Stomach (tissue), 8 donors: ENCODE measurements at regions not wholly inside any gene's neighbourhood (a gene's known extent, or its start where the extent isn't known, plus 50 kb on each side); places are given as distances from the start of the nearest gene placed in this dataset.

ENCODE experiments used
- DNase-seq, 2 donors: peaks; one replicate each; pipeline versions ENCODE4 v3.0.0 to v3.0.0-alpha.2; 2013 to 2019
- H3K27ac ChIP-seq, 5 donors: fragments of 200-600 bp in 4 of 5; sonication (generic) in 4 of 5; one replicate each; pipeline ENCODE4 v1.5.1; 2013 to 2019; ENCODE audit warnings: mild to moderate bottlenecking in 1 of 5, moderate library complexity in 1 of 5
- H3K27me3 ChIP-seq, 3 donors: fragments of 200-600 bp; sonication (generic); one replicate each; pipeline ENCODE4 v1.5.1; 2017 to 2019; ENCODE audit warnings: mixed run types in 1 of 3
- H3K36me3 ChIP-seq, 4 donors: fragments of 200-600 bp; sonication (generic); 1 replicate in 3 of 4; 2 replicates in 1 of 4; pipeline ENCODE4 v1.5.1; 2016 to 2019
- H3K4me1 ChIP-seq, 4 donors: fragments of 200-600 bp; sonication (generic); one replicate each; pipeline ENCODE4 v1.5.1; 2016 to 2019
- H3K4me3 ChIP-seq, 4 donors: fragments of 200-600 bp; sonication (generic) in 3 of 4; one replicate each; pipeline ENCODE4 v1.5.1; 2016 to 2019; ENCODE audit warnings: mild to moderate bottlenecking in 1 of 4
- H3K9me3 ChIP-seq, 4 donors: fragments of 200-600 bp; sonication (generic); one replicate each; pipeline ENCODE4 v1.5.1; 2016 to 2019
- EP300 ChIP-seq: sonication (generic); formaldehyde crosslinking; IDR thresholded peaks from one replicate; pipeline ENCODE4 v1.6.1; 2017; ENCODE audit warnings: antibody characterized with exemption
- POLR2A ChIP-seq, 4 donors: fragments of 450-650 bp; IDR thresholded peaks; one replicate each; pipeline ENCODE4 v1.6.1; 2016; ENCODE audit warnings: antibody characterized with exemption in 4 of 4, control low read depth in 2 of 4, mild to moderate bottlenecking in 1 of 4, moderate library complexity in 1 of 4
- POLR2AphosphoS5 ChIP-seq, 3 donors: sonication (generic); formaldehyde crosslinking; IDR thresholded peaks; one replicate each; pipeline ENCODE4 v1.6.1; 2016; ENCODE audit warnings: antibody characterized with exemption in 3 of 3
- WGBS, 5 donors: extraction: QIAGEN DNeasy Blood & Tissue Kit in 3 of 5; methylation state at CpG; one replicate each; pipeline versions ENCODE4 v1.1.5 to v1.1.7; 2013 to 2018; 5-methylcytosine and 5-hydroxymethylcytosine counted together
- intact Hi-C: fragments of 100-400 bp; cut with DNase I; formaldehyde crosslinking; loops from one replicate; pipeline ENCODE4 v1.15.1; 2023; ENCODE audit warnings: low total_unique reads
- TF ChIP-seq, protein P1 (sequence below), 7 experiments: fragments of 450-650 bp in 4 of 7; fragments of 200-600 bp in 3 of 7; sonication (generic) in 3 of 7; IDR thresholded peaks; one replicate each; pipeline ENCODE4 v1.5.1; 2016 to 2019; ENCODE audit warnings: antibody characterized with exemption in 7 of 7, control low read depth in 2 of 7, mild to moderate bottlenecking in 1 of 7
- donor health status: healthy with polysubstance abuse.
- donor health status: Bipolar disorder and iron deficiency.
- donor health status: healthy.

- Histone ChIP-seq H3K27me3 (no peaks in the 10 kb centered on the region), H3K4me3 (no peak overlapping the region), H3K27ac (no peak overlapping the region), H3K4me1 (no peaks in the 10 kb centered on the region), H3K9me3 (no peaks in the 10 kb centered on the region), H3K36me3 (no peaks in the 10 kb centered on the region)
- 44 to 77% (median 64%) methylated on average over 1 of the region's 1 CpG for WGBS, 5 donors
- no peak for DNase-seq
- intact Hi-C loops, result no loop called here
- TF ChIP-seq POLR2AphosphoS5 (IDR thresholded peaks at IDR 0.05) (no peak), POLR2A (IDR thresholded peaks at IDR 0.05) (no peak), EP300 (no peak)
- TF ChIP-seq, protein P1, sequence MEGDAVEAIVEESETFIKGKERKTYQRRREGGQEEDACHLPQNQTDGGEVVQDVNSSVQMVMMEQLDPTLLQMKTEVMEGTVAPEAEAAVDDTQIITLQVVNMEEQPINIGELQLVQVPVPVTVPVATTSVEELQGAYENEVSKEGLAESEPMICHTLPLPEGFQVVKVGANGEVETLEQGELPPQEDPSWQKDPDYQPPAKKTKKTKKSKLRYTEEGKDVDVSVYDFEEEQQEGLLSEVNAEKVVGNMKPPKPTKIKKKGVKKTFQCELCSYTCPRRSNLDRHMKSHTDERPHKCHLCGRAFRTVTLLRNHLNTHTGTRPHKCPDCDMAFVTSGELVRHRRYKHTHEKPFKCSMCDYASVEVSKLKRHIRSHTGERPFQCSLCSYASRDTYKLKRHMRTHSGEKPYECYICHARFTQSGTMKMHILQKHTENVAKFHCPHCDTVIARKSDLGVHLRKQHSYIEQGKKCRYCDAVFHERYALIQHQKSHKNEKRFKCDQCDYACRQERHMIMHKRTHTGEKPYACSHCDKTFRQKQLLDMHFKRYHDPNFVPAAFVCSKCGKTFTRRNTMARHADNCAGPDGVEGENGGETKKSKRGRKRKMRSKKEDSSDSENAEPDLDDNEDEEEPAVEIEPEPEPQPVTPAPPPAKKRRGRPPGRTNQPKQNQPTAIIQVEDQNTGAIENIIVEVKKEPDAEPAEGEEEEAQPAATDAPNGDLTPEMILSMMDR (IDR thresholded peaks at IDR 0.05), result no peak
Measured at GRCh38 chr9:82621447-82621846, 441.5 kb downstream of the RASEF start.

GRCh38 chr9:82637368-82637767 is 425.6 kb downstream of the RASEF start:
- 87 to 97% (median 91%) methylated on average over 2 to 3 of the region's 3 CpGs for WGBS, 5 donors
- TF ChIP-seq POLR2AphosphoS5 (IDR thresholded peaks at IDR 0.05) (no peak), EP300 (no peak), POLR2A (IDR thresholded peaks at IDR 0.05) (no peak)
- TF ChIP-seq, protein P1 (IDR thresholded peaks at IDR 0.05), result no peak

DNA sequence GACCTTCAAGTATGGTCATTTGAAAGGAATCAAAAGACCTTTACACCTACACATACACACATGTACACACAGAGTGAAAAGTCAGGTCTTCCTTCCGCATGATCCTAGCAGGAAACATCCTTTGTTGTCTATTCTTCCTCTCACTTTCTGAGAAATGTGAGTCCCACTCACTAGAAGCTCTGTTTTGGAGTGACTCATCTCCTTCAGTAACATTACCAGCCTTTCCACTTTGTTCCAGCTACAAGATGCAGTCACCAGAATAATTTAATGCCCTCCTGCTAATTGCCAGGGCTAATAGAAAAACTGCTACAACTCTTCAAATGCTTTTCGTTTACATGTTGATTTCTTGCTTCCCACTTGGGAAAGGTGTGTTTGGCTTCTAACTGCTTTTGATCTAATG is 417.3 kb downstream of the RASEF start:
- no peak for DNase-seq
- Histone ChIP-seq H3K9me3 (peaks cover 0 to 4% (median 2%) of the 10 kb centered on the region in 4 donors), H3K4me1 (no peaks in the 10 kb centered on the region), H3K4me3 (no peak overlapping the region), H3K36me3 (no peaks in the 10 kb centered on the region), H3K27ac (no peak overlapping the region), H3K27me3 (no peaks in the 10 kb centered on the region)
- no peak for TF ChIP-seq EP300
- TF ChIP-seq POLR2A (IDR thresholded peaks at IDR 0.05), result no peak
- TF ChIP-seq, protein P1 (IDR thresholded peaks at IDR 0.05), result no peak
- TF ChIP-seq POLR2AphosphoS5 (IDR thresholded peaks at IDR 0.05), result no peak
- intact Hi-C loops, result no loop called here
- 71 to 82% (median 74%) methylated on average over 2 of the region's 2 CpGs for WGBS, 5 donors

More at GRCh38 chr9:82637368-82637767, 425.6 kb downstream of the RASEF start:
- no peak overlapping the region for H3K4me3 ChIP-seq
- intact Hi-C loops, result no loop called here
- no peaks in the 10 kb centered on the region for H3K4me1 ChIP-seq
- DNase-seq, result no peak
- H3K27me3 ChIP-seq, result no peaks in the 10 kb centered on the region
- peaks cover 0 to 20% (median 12%) of the 10 kb centered on the region in 4 donors for H3K9me3 ChIP-seq
- no peaks in the 10 kb centered on the region for H3K36me3 ChIP-seq
- H3K27ac ChIP-seq, result no peak overlapping the region

DNA sequence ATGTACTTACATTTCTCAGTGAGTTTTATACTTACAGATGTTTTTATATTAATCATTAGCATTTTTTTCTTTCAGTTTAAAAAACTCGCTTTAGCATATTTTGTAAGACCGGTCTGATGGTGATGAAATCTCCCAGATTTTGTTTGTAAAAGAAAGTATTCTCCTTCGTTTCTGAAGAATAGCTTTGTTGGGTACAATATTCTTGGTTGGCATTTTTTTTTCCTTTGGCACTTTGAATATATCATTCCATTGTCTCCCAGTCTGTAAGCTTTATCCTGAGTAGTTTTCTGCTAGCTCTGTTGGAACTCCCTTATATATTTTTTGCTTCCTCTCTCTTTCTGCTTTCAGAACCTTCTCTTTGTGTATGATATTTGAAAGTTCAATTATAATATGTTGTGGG is 412.6 kb downstream of the RASEF start:
- no peak overlapping the region for H3K27ac ChIP-seq
- H3K4me1 ChIP-seq, result no peaks in the 10 kb centered on the region
- no peaks in the 10 kb centered on the region for H3K36me3 ChIP-seq
- intact Hi-C loops, result no loop called here
- no peaks in the 10 kb centered on the region for H3K27me3 ChIP-seq
- TF ChIP-seq POLR2A (IDR thresholded peaks at IDR 0.05) (no peak), EP300 (no peak), POLR2AphosphoS5 (IDR thresholded peaks at IDR 0.05) (no peak)
- TF ChIP-seq, protein P1 (IDR thresholded peaks at IDR 0.05), result no peak
- H3K9me3 ChIP-seq, result peaks cover 0 to 14% (median 7%) of the 10 kb centered on the region in 4 donors
- 80 to 89% (median 87%) methylated on average over 3 of the region's 3 CpGs for WGBS, 5 donors
- DNase-seq, result no peak
- no peak overlapping the region for H3K4me3 ChIP-seq
